NB4 (cell line): ENCODE measurements at regions not wholly inside any gene's neighbourhood (a gene's known extent, or its start where the extent isn't known, plus 50 kb on each side); places are given as distances from the start of the nearest gene placed in this dataset.

Source experiments
- DNase-seq: peaks from one replicate; pipeline ENCODE4 v3.0.0; 2010; ENCODE audit warnings: low read depth
- H3K4me3 ChIP-seq: one replicate; pipeline ENCODE4 v1.5.1; 2011; ENCODE audit warnings: mild to moderate bottlenecking, low read depth, low read length, moderate library complexity
- CTCF ChIP-seq: IDR thresholded peaks from one replicate; pipeline ENCODE4 v1.5.1; 2012; ENCODE audit warnings: low read depth, low read length
- MAX ChIP-seq: IDR thresholded peaks from 2 replicates; pipeline ENCODE4 v1.6.1; 2011; ENCODE audit warnings: low read depth, low read length
- MYC ChIP-seq: IDR thresholded peaks from 2 replicates; pipeline ENCODE4 v1.6.1; 2011; ENCODE audit warnings: low read depth, low read length
- POLR2A ChIP-seq: IDR thresholded peaks from 2 replicates; pipeline ENCODE4 v1.6.1; 2011; ENCODE audit warnings: mild to moderate bottlenecking; ENCODE audit not compliant: insufficient read length; ENCODE audit errors: extremely low read depth

- no peak overlapping the region for H3K4me3 ChIP-seq
- TF ChIP-seq MYC: no peak
- TF ChIP-seq MAX: no peak
- no peak for TF ChIP-seq POLR2A
- TF ChIP-seq CTCF: no peak
- no peak for DNase-seq
Observed at GRCh38 chr1:199279872-199280645, 641.2 kb downstream of the PTPRC start.

- TF ChIP-seq CTCF: no peak
- no peak overlapping the region for H3K4me3 ChIP-seq
- peak; percentile 29 for DNase-seq
Observed at GRCh38 chr1:199282751-199283305, 644.0 kb downstream of the PTPRC start.

- DNase-seq: no peak
- no peak overlapping the region for H3K4me3 ChIP-seq
- TF ChIP-seq MYC (no peak), MAX (no peak), POLR2A (no peak), CTCF (no peak)
Observed at GRCh38 chr1:199283794-199284193, 645.0 kb downstream of the PTPRC start.

- no peak overlapping the region for H3K4me3 ChIP-seq
- no peak for DNase-seq
- no peak for TF ChIP-seq MYC
- no peak for TF ChIP-seq MAX
- no peak for TF ChIP-seq CTCF
- no peak for TF ChIP-seq POLR2A
Observed at GRCh38 chr1:199287206-199287605, 648.4 kb downstream of the PTPRC start.

- DNase-seq: peak; percentile 18
- no peak for TF ChIP-seq MAX
- no peak for TF ChIP-seq CTCF
- no peak for TF ChIP-seq POLR2A
- TF ChIP-seq MYC: no peak
- no peak overlapping the region for H3K4me3 ChIP-seq
Observed at GRCh38 chr1:199287647-199288046, 648.8 kb downstream of the PTPRC start.
